Nephron progenitor cell (in vitro differentiated cells): ENCODE measurements at regions not wholly inside any gene's neighbourhood (a gene's known extent, or its start where the extent isn't known, plus 50 kb on each side); places are given as distances from the start of the nearest gene placed in this dataset.

ENCODE experiments used
- DNase-seq: peaks from one replicate; pipeline ENCODE4 v3.0.0; 2021
- H3K27ac Mint-ChIP-seq: 2 replicates; pipeline ENCODE4 v1.8.0; 2021; ENCODE audit warnings: mild to moderate bottlenecking, moderate library complexity, mixed read lengths
- H3K27me3 Mint-ChIP-seq: 2 replicates; pipeline ENCODE4 v1.8.0; 2021; ENCODE audit warnings: mild to moderate bottlenecking, low read depth, mixed read lengths; ENCODE audit not compliant: poor library complexity
- H3K36me3 Mint-ChIP-seq: 2 replicates; pipeline ENCODE4 v1.8.0; 2021; ENCODE audit warnings: low read depth, mixed read lengths
- H3K4me1 Mint-ChIP-seq: 2 replicates; pipeline ENCODE4 v1.8.0; 2021; ENCODE audit warnings: mixed read lengths
- H3K4me3 Mint-ChIP-seq: 2 replicates; pipeline ENCODE4 v1.8.0; 2021; ENCODE audit warnings: mild to moderate bottlenecking, moderate library complexity, mixed read lengths
- H3K9me3 Mint-ChIP-seq: 2 replicates; pipeline ENCODE4 v1.8.0; 2021; ENCODE audit warnings: mild to moderate bottlenecking, moderate library complexity, mixed read lengths
- TF ChIP-seq, protein P1 (sequence below): fragments of 200-600 bp; sonication (generic); IDR thresholded peaks from 2 replicates; pipeline ENCODE4 v1.5.0; 2021; ENCODE audit warnings: antibody characterized with exemption

GRCh38 chr7:67842571-67842970, 845.9 kb downstream of the TYW1 start:
- Mint-ChIP-seq H3K4me1 (no peaks in the 10 kb centered on the region), H3K27ac (no peak overlapping the region), H3K9me3 (peaks cover 9% of the 10 kb centered on the region), H3K27me3 (peaks cover 20% of the 10 kb centered on the region), H3K36me3 (no peaks in the 10 kb centered on the region), H3K4me3 (no peak overlapping the region)
- no peak for DNase-seq
- TF ChIP-seq, protein P1, sequence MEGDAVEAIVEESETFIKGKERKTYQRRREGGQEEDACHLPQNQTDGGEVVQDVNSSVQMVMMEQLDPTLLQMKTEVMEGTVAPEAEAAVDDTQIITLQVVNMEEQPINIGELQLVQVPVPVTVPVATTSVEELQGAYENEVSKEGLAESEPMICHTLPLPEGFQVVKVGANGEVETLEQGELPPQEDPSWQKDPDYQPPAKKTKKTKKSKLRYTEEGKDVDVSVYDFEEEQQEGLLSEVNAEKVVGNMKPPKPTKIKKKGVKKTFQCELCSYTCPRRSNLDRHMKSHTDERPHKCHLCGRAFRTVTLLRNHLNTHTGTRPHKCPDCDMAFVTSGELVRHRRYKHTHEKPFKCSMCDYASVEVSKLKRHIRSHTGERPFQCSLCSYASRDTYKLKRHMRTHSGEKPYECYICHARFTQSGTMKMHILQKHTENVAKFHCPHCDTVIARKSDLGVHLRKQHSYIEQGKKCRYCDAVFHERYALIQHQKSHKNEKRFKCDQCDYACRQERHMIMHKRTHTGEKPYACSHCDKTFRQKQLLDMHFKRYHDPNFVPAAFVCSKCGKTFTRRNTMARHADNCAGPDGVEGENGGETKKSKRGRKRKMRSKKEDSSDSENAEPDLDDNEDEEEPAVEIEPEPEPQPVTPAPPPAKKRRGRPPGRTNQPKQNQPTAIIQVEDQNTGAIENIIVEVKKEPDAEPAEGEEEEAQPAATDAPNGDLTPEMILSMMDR, result no peak

- Mint-ChIP-seq H3K27ac (no peak overlapping the region), H3K4me3 (no peak overlapping the region), H3K9me3 (peaks cover 9% of the 10 kb centered on the region), H3K36me3 (no peaks in the 10 kb centered on the region), H3K4me1 (no peaks in the 10 kb centered on the region), H3K27me3 (peaks cover 23% of the 10 kb centered on the region)
- DNase-seq, result no peak
- TF ChIP-seq, protein P1, result no peak
Measured at GRCh38 chr7:67843001-67843565, 846.5 kb downstream of the TYW1 start.

DNA sequence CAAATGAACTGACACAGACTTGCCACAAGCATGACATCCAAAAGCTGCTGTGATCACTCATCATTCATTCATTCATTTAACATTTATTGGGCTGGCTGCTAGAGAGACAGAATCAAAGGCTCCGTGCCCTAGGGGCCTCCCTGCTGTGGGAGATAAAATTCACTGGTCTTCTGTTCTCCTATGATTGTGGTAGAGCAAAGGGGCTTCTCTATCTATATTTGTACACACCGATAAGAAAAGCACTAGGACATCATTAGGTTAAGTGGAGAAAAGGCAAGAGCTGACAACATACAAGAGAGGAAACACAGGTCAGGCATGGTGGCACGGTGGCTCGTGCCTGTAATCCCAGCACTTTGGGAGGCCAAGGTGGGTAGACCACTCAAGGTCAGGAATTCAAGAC, 847.0 kb downstream of the TYW1 start:
- H3K4me3 Mint-ChIP-seq, result no peak overlapping the region
- peaks cover 24% of the 10 kb centered on the region for H3K27me3 Mint-ChIP-seq
- peaks cover 9% of the 10 kb centered on the region for H3K9me3 Mint-ChIP-seq
- H3K27ac Mint-ChIP-seq, result no peak overlapping the region
- H3K36me3 Mint-ChIP-seq, result no peaks in the 10 kb centered on the region
- H3K4me1 Mint-ChIP-seq, result no peaks in the 10 kb centered on the region
- TF ChIP-seq, protein P1, result no peak
- no peak for DNase-seq

DNA sequence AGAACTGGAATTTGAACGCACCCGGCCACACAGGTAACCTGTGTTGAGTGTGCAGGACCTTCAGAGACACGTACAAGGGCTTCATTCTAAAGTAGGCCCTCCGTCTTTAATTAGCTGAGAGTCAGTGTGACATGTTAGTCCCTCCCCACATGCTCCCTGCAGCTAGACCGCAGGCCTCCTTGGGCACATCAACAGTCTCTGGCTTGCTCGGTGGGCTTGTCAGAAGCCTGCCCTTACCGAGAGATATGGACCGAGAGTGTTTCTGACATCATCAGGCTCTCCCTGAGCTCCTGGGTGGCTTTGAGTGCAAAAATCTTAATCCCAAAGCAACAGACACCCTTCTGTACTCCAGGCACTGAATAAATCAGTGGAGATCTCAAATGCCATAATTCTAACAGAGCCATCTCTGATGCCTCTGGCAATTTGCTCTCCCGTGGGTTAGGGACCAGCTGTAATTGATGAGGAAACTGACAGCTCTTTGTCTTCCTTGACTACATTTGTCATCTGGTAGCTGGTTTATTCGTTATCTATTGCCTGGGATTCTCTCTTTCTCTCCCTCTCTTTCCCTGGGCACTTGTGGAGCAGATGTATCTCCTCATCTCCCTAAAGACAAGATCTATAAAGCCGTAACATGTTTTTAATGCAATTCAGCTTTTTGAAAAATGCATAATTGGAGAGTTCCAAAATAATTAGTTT, 850.6 kb downstream of the TYW1 start:
- H3K4me3 Mint-ChIP-seq, result no peak overlapping the region
- H3K36me3 Mint-ChIP-seq, result no peaks in the 10 kb centered on the region
- H3K27ac Mint-ChIP-seq, result no peak overlapping the region
- no peak for DNase-seq
- H3K27me3 Mint-ChIP-seq, result peaks cover 32% of the 10 kb centered on the region
- TF ChIP-seq, protein P1, result no peak
- peaks cover 9% of the 10 kb centered on the region for H3K9me3 Mint-ChIP-seq
- no peaks in the 10 kb centered on the region for H3K4me1 Mint-ChIP-seq

DNA sequence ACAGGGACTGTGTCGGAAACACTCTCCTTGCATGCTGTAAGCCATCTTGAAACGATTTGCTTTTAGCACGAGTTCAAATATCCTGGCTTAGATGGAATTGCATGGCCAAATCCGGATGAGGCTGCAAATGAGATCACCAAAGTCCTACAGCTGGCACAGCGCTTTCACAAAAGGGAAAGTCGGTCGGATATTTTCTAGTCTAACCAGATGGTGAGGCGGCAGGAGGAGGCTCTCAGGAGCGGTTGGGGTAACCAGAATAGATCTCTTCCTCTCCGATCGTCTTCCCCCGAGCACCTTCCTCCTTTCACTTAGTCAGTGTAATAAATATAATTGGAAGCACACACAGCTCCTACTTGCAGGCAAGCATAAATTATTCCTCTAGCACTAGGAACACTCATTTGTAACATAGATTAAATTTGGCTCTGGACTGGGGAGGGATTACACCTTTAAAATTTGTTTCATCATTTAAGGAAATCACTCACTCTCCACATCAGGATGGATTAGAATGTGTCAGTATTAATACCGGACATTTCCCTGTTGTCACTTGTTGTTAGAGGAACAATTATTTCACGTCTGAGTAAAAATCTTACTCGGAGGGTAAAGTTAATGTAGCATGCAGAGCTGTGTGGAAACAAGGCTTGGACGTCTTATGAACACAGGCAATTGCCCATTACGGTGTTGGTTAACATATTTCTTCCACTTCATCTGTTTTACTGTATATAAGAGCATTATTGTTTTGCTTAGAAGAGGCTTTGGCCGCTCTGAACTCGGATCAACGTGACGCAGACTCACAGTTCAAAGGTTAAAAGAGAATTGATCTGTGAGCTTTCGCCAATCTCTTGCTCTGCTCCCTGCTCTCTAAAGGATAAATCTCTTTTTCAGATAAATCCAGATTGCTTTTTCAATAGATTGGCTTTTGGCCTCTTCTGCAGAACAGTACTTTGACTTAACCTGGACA, 857.9 kb downstream of the TYW1 start:
- Mint-ChIP-seq H3K27me3 (peaks cover 23% of the 10 kb centered on the region), H3K4me3 (no peak overlapping the region)

More for the DNA sequence above, 857.9 kb downstream of the TYW1 start:
- H3K36me3 Mint-ChIP-seq, result no peaks in the 10 kb centered on the region
- TF ChIP-seq, protein P1, result no peak
- no peak for DNase-seq
- peaks cover 8% of the 10 kb centered on the region for H3K9me3 Mint-ChIP-seq
- H3K27ac Mint-ChIP-seq, result peak overlapping the region; percentile 66
- peaks cover 23% of the 10 kb centered on the region for H3K4me1 Mint-ChIP-seq
